H1 (cell line): ENCODE measurements at regions not wholly inside any gene's neighbourhood (a gene's known extent, or its start where the extent isn't known, plus 50 kb on each side); places are given as distances from the start of the nearest gene placed in this dataset.

Experiments
- CTCF ChIA-PET: fragments of 300-600 bp; sonication (Branson Sonifier 250); formaldehyde crosslinking; loops from one replicate; lab custom pipeline; 2021; ENCODE audit not compliant: partially characterized antibody; lab: Charles Lee
- POLR2A ChIA-PET: fragments of 300-600 bp; sonication (Branson Sonifier 250); formaldehyde crosslinking; loops from one replicate; lab custom pipeline; 2021; ENCODE audit warnings: inconsistent platforms; ENCODE audit not compliant: partially characterized antibody; lab: Charles Lee
- DNase-seq, 2 experiments: peaks; one replicate each; pipeline versions ENCODE4 v3.0.0 to v3.0.0-alpha.2; 2010 to 2022; ENCODE audit warnings: low spot score in 2 of 2, low read depth in 1 of 2, mixed read lengths in 1 of 2
- FAIRE-seq: peaks from 2 replicates; lab custom pipeline; 2011; peaks lifted over from hg19 to GRCh38; lab: Jason Lieb, UNC
- H2AFZ ChIP-seq: 2 replicates; pipeline ENCODE4 v1.8.1; 2012; ENCODE audit warnings: low read length, inconsistent platforms
- H2AK5ac ChIP-seq: 2 replicates; pipeline ENCODE4 v1.6.1; 2013; ENCODE audit warnings: low read depth, low read length
- H2BK120ac ChIP-seq: replicated peaks from 2 replicates; pipeline ENCODE3; 2013; ENCODE audit warnings: low read depth, low read length, inconsistent platforms
- H2BK12ac ChIP-seq: 2 replicates; pipeline ENCODE4 v1.6.1; 2013; ENCODE audit warnings: low read depth, low read length
- H2BK15ac ChIP-seq: 2 replicates; pipeline ENCODE4 v1.6.1; 2013; ENCODE audit warnings: low read length
- H2BK20ac ChIP-seq: 2 replicates; pipeline ENCODE4 v1.6.1; 2013; ENCODE audit warnings: low read length
- H2BK5ac ChIP-seq: 2 replicates; pipeline ENCODE4 v1.6.1; 2013; ENCODE audit warnings: low read depth, low read length
- H3K14ac ChIP-seq: 2 replicates; pipeline ENCODE4 v1.6.1; 2013; ENCODE audit warnings: inconsistent platforms; ENCODE audit not compliant: insufficient read length
- H3K18ac ChIP-seq: 2 replicates; pipeline ENCODE4 v1.6.1; 2013; ENCODE audit warnings: low read length; ENCODE audit errors: extremely low read depth
- H3K23ac ChIP-seq: 2 replicates; pipeline ENCODE4 v1.6.1; 2013; ENCODE audit warnings: inconsistent platforms; ENCODE audit not compliant: insufficient read length
- H3K23me2 ChIP-seq: 2 replicates; pipeline ENCODE4 v1.6.1; 2013; ENCODE audit warnings: low read depth, low read length
- H3K27ac ChIP-seq: 2 replicates; pipeline ENCODE4 v1.6.1; 2011; ENCODE audit warnings: low read depth, low read length, inconsistent platforms
- H3K27me3 ChIP-seq, 4 experiments: replicated peaks in 1 of 4; 1 replicate in 1 of 4; 2 replicates in 3 of 4; pipeline versions ENCODE4 v1.6.1 to v1.8.1; 2011 to 2013; ENCODE audit warnings: low read length in 3 of 4, mild to moderate bottlenecking in 3 of 4, inconsistent platforms in 2 of 4, mixed read lengths in 2 of 4, moderate library complexity in 1 of 4; ENCODE audit not compliant: control insufficient read depth in 3 of 4, insufficient read depth in 3 of 4; ENCODE audit errors: extremely low read depth in 1 of 4
- H3K36me3 ChIP-seq, 4 experiments: 2 replicates each; pipeline versions ENCODE4 v1.6.1 to v1.8.1; 2011 to 2013; ENCODE audit warnings: mild to moderate bottlenecking in 4 of 4, low read length in 3 of 4, moderate library complexity in 2 of 4, control low read depth in 1 of 4, inconsistent platforms in 1 of 4; ENCODE audit not compliant: insufficient read depth in 4 of 4, control insufficient read depth in 2 of 4
- H3K4ac ChIP-seq: replicated peaks from 2 replicates; pipeline ENCODE3; 2013; ENCODE audit warnings: low read length, low read depth, mixed read lengths, inconsistent platforms; ENCODE audit not compliant: insufficient read length
- H3K4me1 ChIP-seq, 4 experiments: replicated peaks in 1 of 4; 1 replicate in 1 of 4; 2 replicates in 3 of 4; pipeline versions ENCODE4 v1.6.1 to v1.8.1; 2011 to 2013; ENCODE audit warnings: low read length in 3 of 4, inconsistent platforms in 2 of 4, mixed read lengths in 1 of 4; ENCODE audit not compliant: insufficient read depth in 4 of 4, control insufficient read depth in 3 of 4
- H3K4me2 ChIP-seq, 2 experiments: 2 replicates each; pipeline versions ENCODE4 v1.6.1 to v1.8.1; 2011 to 2013; ENCODE audit warnings: low read depth in 2 of 2, low read length in 2 of 2, control low read depth in 1 of 2, inconsistent platforms in 1 of 2, mild to moderate bottlenecking in 1 of 2; ENCODE audit not compliant: insufficient read depth in 1 of 2
- H3K4me3 ChIP-seq, 4 experiments: fragments of 200-600, 300-600 bp in 1 of 4; sonication (generic), shearing (Covaris generic), sonication (Bioruptor Twin) in 1 of 4; 2 replicates each; pipeline versions ENCODE4 v1.5.1 to v1.8.1; 2011 to 2016; ENCODE audit warnings: low read length in 4 of 4, low read depth in 3 of 4, control low read depth in 2 of 4, inconsistent platforms in 2 of 4, mild to moderate bottlenecking in 2 of 4, mixed read lengths in 1 of 4, moderate library complexity in 1 of 4; ENCODE audit not compliant: insufficient read depth in 2 of 4; ENCODE audit errors: extremely low read depth in 1 of 4
- H3K56ac ChIP-seq: replicated peaks from 2 replicates; pipeline ENCODE3; 2013; ENCODE audit warnings: low read depth, mild to moderate bottlenecking, mixed read lengths, low read length, inconsistent platforms; ENCODE audit not compliant: insufficient read length
- H3K79me1 ChIP-seq: 2 replicates; pipeline ENCODE4 v1.6.1; 2013; ENCODE audit warnings: low read depth, low read length, control low read depth
- H3K79me2 ChIP-seq, 2 experiments: 2 replicates each; pipeline versions ENCODE4 v1.6.1 to v1.8.1; 2012 to 2013; ENCODE audit warnings: low read length in 2 of 2, mild to moderate bottlenecking in 2 of 2, inconsistent platforms in 1 of 2; ENCODE audit not compliant: insufficient read depth in 2 of 2, control insufficient read depth in 1 of 2
- H3K9ac ChIP-seq, 4 experiments: replicated peaks in 1 of 4; 1 replicate in 1 of 4; 2 replicates in 3 of 4; pipeline versions ENCODE4 v1.6.1 to v1.8.1; 2011 to 2013; ENCODE audit warnings: low read depth in 3 of 4, low read length in 3 of 4, control low read depth in 2 of 4, mild to moderate bottlenecking in 2 of 4, moderate library complexity in 2 of 4, inconsistent platforms in 1 of 4; ENCODE audit errors: extremely low read depth in 1 of 4
- H3K9me3 ChIP-seq, 2 experiments: 2 replicates each; pipeline versions ENCODE4 v1.6.1 to v1.8.1; 2012 to 2013; ENCODE audit warnings: mild to moderate bottlenecking in 2 of 2, moderate library complexity in 2 of 2, control low read depth in 1 of 2, inconsistent platforms in 1 of 2, low read depth in 1 of 2, low read length in 1 of 2, mixed read lengths in 1 of 2; ENCODE audit not compliant: insufficient read depth in 2 of 2
- H4K20me1 ChIP-seq, 2 experiments: replicated peaks in 1 of 2; 2 replicates each; pipeline versions ENCODE3 to v1.8.1; 2011 to 2013; ENCODE audit warnings: inconsistent platforms in 2 of 2, low read length in 2 of 2, mild to moderate bottlenecking in 1 of 2; ENCODE audit not compliant: insufficient read depth in 2 of 2, control insufficient read depth in 1 of 2
- H4K5ac ChIP-seq: 2 replicates; pipeline ENCODE4 v1.6.1; 2013; ENCODE audit warnings: low read length, low read depth, mixed read lengths, inconsistent platforms; ENCODE audit not compliant: insufficient read length
- H4K8ac ChIP-seq: 2 replicates; pipeline ENCODE4 v1.8.0; 2013; ENCODE audit warnings: mild to moderate bottlenecking, moderate library complexity, low read length, inconsistent platforms; ENCODE audit not compliant: insufficient read depth; ENCODE audit errors: extremely low read depth
- H4K91ac ChIP-seq: replicated peaks from 2 replicates; pipeline ENCODE3; 2013; ENCODE audit warnings: low read length, mixed read lengths, inconsistent platforms; ENCODE audit not compliant: insufficient read length
- BACH1 ChIP-seq: IDR thresholded peaks from 2 replicates; pipeline ENCODE4 v1.6.1; 2012; ENCODE audit warnings: low read length, improper control_type of control experiment
- FOSL1 ChIP-seq: IDR thresholded peaks from 2 replicates; pipeline ENCODE4 v1.6.1; 2011; ENCODE audit warnings: mild to moderate bottlenecking, low read depth, low read length, moderate library complexity; ENCODE audit not compliant: insufficient read depth
- POLR2A ChIP-seq, 2 experiments: IDR thresholded peaks; 1 replicate in 1 of 2; 2 replicates in 1 of 2; pipeline ENCODE4 v1.6.1; 2011; ENCODE audit warnings: low read depth in 2 of 2, low read length in 2 of 2, mild to moderate bottlenecking in 2 of 2; ENCODE audit errors: control extremely low read depth in 1 of 2
- POLR2AphosphoS5 ChIP-seq: IDR thresholded peaks from 2 replicates; pipeline ENCODE4 v1.6.1; 2011; ENCODE audit warnings: low read depth, low read length
- TAF7 ChIP-seq: optimal IDR thresholded peaks from 2 replicates; pipeline ENCODE3; 2011; ENCODE audit warnings: low read depth, mild to moderate bottlenecking, inconsistent platforms, low read length, moderate library complexity, borderline replicate concordance
- WGBS, 2 experiments: shearing (Covaris generic) in 1 of 2; methylation state at CpG; one replicate each; pipeline versions ENCODE4 v1.1.6 to v1.1.7; 2013 to 2015; ENCODE audit warnings: low lambda C conversion rate in 2 of 2, mixed read lengths in 2 of 2, inconsistent platforms in 1 of 2, low coverage in 1 of 2, missing lambda C conversion rate in 1 of 2; ENCODE audit not compliant: insufficient replicate concordance in 2 of 2, insufficient coverage in 1 of 2, insufficient read length in 1 of 2; ENCODE audit errors: extremely low coverage in 1 of 2, missing lambda C conversion rate in 1 of 2; 5-methylcytosine and 5-hydroxymethylcytosine counted together
- TF ChIP-seq, protein P1 (sequence below), 3 experiments: IDR thresholded peaks; 1 replicate in 2 of 3; 2 replicates in 1 of 3; pipeline versions ENCODE4 v1.5.1 to v1.6.1; 2011; ENCODE audit warnings: low read length in 3 of 3, mild to moderate bottlenecking in 3 of 3, inconsistent platforms in 2 of 3, low read depth in 1 of 3, moderate library complexity in 1 of 3; ENCODE audit not compliant: insufficient read depth in 1 of 3; ENCODE audit errors: control extremely low read depth in 1 of 3

DNA sequence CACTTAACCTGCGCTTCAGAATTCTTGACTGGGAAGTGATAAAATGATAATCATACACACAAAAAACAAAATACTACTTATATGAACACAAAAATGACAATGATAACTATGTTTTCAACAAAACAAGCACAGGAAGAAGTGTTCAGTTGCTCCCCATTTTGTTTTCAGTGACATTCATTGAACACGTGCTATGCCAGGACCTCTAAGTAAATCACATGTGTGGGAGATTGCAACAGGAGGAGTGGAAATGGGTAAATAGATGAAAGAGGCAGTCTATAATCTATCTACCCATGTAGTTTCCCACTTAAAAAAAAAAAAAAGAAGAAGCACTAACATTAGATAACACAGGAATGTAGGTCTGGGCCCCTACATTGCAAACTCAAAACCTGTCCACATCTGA is 183.5 kb upstream of the HNRNPA3 start:
- CTCF ChIA-PET, result interaction anchor here (0.7 to 1.4 kb wide), 4 partner anchors 10 to 119 kb away, joined by 3 to 7 read pairs (median 4); no protein-coding TSS in a partner anchor
- WGBS, 2 experiments, result 96% methylated on average over 2 of the region's 2 CpGs; no CpG with 5 or more reads in 1 of the 2 experiments
- TF ChIP-seq POLR2A (IDR thresholded peaks at IDR 0.05; ENCODE audit: control extremely low read depth in 1 of 2, low read depth in 2 of 2, low read length in 2 of 2), result no peak
- TF ChIP-seq, protein P1, sequence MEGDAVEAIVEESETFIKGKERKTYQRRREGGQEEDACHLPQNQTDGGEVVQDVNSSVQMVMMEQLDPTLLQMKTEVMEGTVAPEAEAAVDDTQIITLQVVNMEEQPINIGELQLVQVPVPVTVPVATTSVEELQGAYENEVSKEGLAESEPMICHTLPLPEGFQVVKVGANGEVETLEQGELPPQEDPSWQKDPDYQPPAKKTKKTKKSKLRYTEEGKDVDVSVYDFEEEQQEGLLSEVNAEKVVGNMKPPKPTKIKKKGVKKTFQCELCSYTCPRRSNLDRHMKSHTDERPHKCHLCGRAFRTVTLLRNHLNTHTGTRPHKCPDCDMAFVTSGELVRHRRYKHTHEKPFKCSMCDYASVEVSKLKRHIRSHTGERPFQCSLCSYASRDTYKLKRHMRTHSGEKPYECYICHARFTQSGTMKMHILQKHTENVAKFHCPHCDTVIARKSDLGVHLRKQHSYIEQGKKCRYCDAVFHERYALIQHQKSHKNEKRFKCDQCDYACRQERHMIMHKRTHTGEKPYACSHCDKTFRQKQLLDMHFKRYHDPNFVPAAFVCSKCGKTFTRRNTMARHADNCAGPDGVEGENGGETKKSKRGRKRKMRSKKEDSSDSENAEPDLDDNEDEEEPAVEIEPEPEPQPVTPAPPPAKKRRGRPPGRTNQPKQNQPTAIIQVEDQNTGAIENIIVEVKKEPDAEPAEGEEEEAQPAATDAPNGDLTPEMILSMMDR (IDR thresholded peaks at IDR 0.05; ENCODE audit: control extremely low read depth in 1 of 3, insufficient read depth in 1 of 3, low read depth in 1 of 3, low read length in 3 of 3), result no peak
- TF ChIP-seq TAF7, result no peak
- TF ChIP-seq FOSL1, result no peak
- TF ChIP-seq POLR2AphosphoS5, result no peak
- TF ChIP-seq BACH1, result no peak

More for the DNA sequence above, 183.5 kb upstream of the HNRNPA3 start:
- no peaks in the 10 kb centered on the region for H3K9me3 ChIP-seq
- H2BK12ac ChIP-seq, result no peak overlapping the region
- H3K4me2 ChIP-seq, result no peak overlapping the region
- no peak overlapping the region for H2AFZ ChIP-seq
- no peak overlapping the region for H3K18ac ChIP-seq
- no peak overlapping the region for H3K27ac ChIP-seq
- H3K23me2 ChIP-seq, result no peaks in the 10 kb centered on the region; the same call in 1 of the 2 replicates
- no peak overlapping the region for H2BK15ac ChIP-seq
- H2BK120ac ChIP-seq, result no peak overlapping the region
- H3K23ac ChIP-seq, result no peak overlapping the region
- no peak overlapping the region for H3K9ac ChIP-seq
- H4K20me1 ChIP-seq, result no peaks in the 10 kb centered on the region
- peaks cover 0 to 9% (median 0%) of the 10 kb centered on the region in 4 experiments; a peak in 1 of 7 replicates for H3K4me1 ChIP-seq
- no peak overlapping the region for H3K14ac ChIP-seq
- no peak overlapping the region for H2BK5ac ChIP-seq
- no peaks in the 10 kb centered on the region for H3K36me3 ChIP-seq
- H3K79me1 ChIP-seq, result no peaks in the 10 kb centered on the region
- H4K5ac ChIP-seq, result no peak overlapping the region
- FAIRE-seq (no peak), DNase-seq (no peak)
- no peak overlapping the region for H2BK20ac ChIP-seq
- H2AK5ac ChIP-seq, result no peak overlapping the region
- H3K4ac ChIP-seq, result no peak overlapping the region
- H3K27me3 ChIP-seq, result no peaks in the 10 kb centered on the region
- POLR2A ChIA-PET, result no interaction called here
- H3K4me3 ChIP-seq, result no peak overlapping the region
- no peak overlapping the region for H3K56ac ChIP-seq
- no peaks in the 10 kb centered on the region for H3K79me2 ChIP-seq
- no peak overlapping the region for H4K91ac ChIP-seq
- no peak overlapping the region for H4K8ac ChIP-seq
